ENCODE measurements at regions not wholly inside any gene's neighbourhood (a gene's known extent, or its start where the extent isn't known, plus 50 kb on each side); places are given as distances from the start of the nearest gene placed in this dataset.

GRCh38 chr1:47519491-47519890, 81.6 kb downstream of the FOXD2 start:
- Histone ChIP-seq H3K4me2 (ENCODE audit: insufficient read depth in 1 of 2, low read depth in 2 of 2, low read length in 2 of 2) (no peak overlapping the region), H3K27ac (ENCODE audit: low read depth, low read length) (no peak overlapping the region), H2AFZ (ENCODE audit: low read length) (no peak overlapping the region), H3K79me1 (ENCODE audit: low read depth, low read length) (no peaks in the 10 kb centered on the region), H4K91ac (replicated peaks; ENCODE audit: insufficient read length, low read length) (no peak overlapping the region), H3K79me2 (ENCODE audit: control insufficient read depth in 1 of 2, insufficient read depth in 2 of 2, low read length in 2 of 2) (no peaks in the 10 kb centered on the region), H2BK120ac (replicated peaks; ENCODE audit: low read depth, low read length) (no peak overlapping the region), H4K20me1 (replicated peaks in 1 of 2; ENCODE audit: control insufficient read depth in 1 of 2, insufficient read depth in 2 of 2, low read length in 2 of 2) (no peaks in the 10 kb centered on the region), H3K14ac (ENCODE audit: insufficient read length) (no peak overlapping the region), H2BK15ac (ENCODE audit: low read length) (no peak overlapping the region), H2BK5ac (ENCODE audit: low read depth, low read length) (no peak overlapping the region), H2BK20ac (ENCODE audit: low read length) (no peak overlapping the region), H3K56ac (replicated peaks; ENCODE audit: insufficient read length, low read depth, low read length) (no peak overlapping the region), H4K8ac (ENCODE audit: extremely low read depth, insufficient read depth, low read length) (no peak overlapping the region), H4K5ac (ENCODE audit: insufficient read length, low read depth, low read length) (no peak overlapping the region), H2BK12ac (ENCODE audit: low read depth, low read length) (no peak overlapping the region), H3K9me3 (ENCODE audit: insufficient read depth in 2 of 2, low read depth in 1 of 2, low read length in 1 of 2) (peaks cover 0 to 2% of the 10 kb centered on the region in 2 experiments; a peak in 1 of 4 replicates), H3K27me3 (replicated peaks in 1 of 4; ENCODE audit: control insufficient read depth in 3 of 4, extremely low read depth in 1 of 4, insufficient read depth in 3 of 4, low read length in 3 of 4) (peaks cover 0 to 4% (median 0%) of the 10 kb centered on the region in 4 experiments; a peak in 3 of 7 replicates), H3K4me1 (replicated peaks in 1 of 4; ENCODE audit: control insufficient read depth in 3 of 4, insufficient read depth in 4 of 4, low read length in 3 of 4) (peaks cover 3 to 9% (median 6%) of the 10 kb centered on the region in 4 experiments; a peak in 6 of 7 replicates), H3K23ac (ENCODE audit: insufficient read length) (no peak overlapping the region), H3K36me3 (ENCODE audit: control insufficient read depth in 2 of 4, insufficient read depth in 4 of 4, low read length in 3 of 4) (no peaks in the 10 kb centered on the region), H3K9ac (replicated peaks in 1 of 4; ENCODE audit: extremely low read depth in 1 of 4, low read depth in 3 of 4, low read length in 3 of 4) (no peak overlapping the region), H3K4ac (replicated peaks; ENCODE audit: insufficient read length, low read depth, low read length) (no peak overlapping the region), H3K23me2 (ENCODE audit: low read depth, low read length) (no peaks in the 10 kb centered on the region), H2AK5ac (ENCODE audit: low read depth, low read length) (no peak overlapping the region), H3K4me3 (ENCODE audit: extremely low read depth in 1 of 4, insufficient read depth in 2 of 4, low read depth in 3 of 4, low read length in 4 of 4) (no peak overlapping the region), H3K18ac (ENCODE audit: extremely low read depth, low read length) (no peak overlapping the region)
- POLR2A ChIA-PET (ENCODE audit: partially characterized antibody): interaction anchor here (0.6 kb wide), 1 partner anchor 23 kb away, joined by 3 read pairs; no protein-coding TSS in a partner anchor
- CTCF ChIA-PET (ENCODE audit: partially characterized antibody): interaction anchor here (0.7 to 5.8 kb wide), 16 partner anchors 9 to 207 kb away, joined by 3 to 56 read pairs (median 5); partner anchors contain the start of gene FOXD2
- DNase-seq (ENCODE audit: low read depth in 1 of 2, low spot score in 2 of 2) (no peak), FAIRE-seq (no peak)
- 90% methylated on average over 4 of the region's 4 CpGs; no CpG with 5 or more reads in 1 of the 2 experiments for WGBS, 2 experiments (ENCODE audit: extremely low coverage in 1 of 2, insufficient coverage in 1 of 2, insufficient read length in 1 of 2, insufficient replicate concordance in 2 of 2, low coverage in 1 of 2, low lambda C conversion rate in 2 of 2, missing lambda C conversion rate in 1 of 2)
- TF ChIP-seq RBBP5 (IDR thresholded peaks at IDR 0.05; ENCODE audit: borderline replicate concordance, low read depth, low read length) (no peak), GTF2F1 (IDR thresholded peaks at IDR 0.05; ENCODE audit: borderline replicate concordance, low read depth, low read length) (no peak), KDM4A (IDR thresholded peaks at IDR 0.05; ENCODE audit: low read depth, low read length, severe bottlenecking) (no peak), SP2 (IDR thresholded peaks at IDR 0.05; ENCODE audit: low read length) (no peak), CBX5 (IDR thresholded peaks at IDR 0.05; ENCODE audit: low read depth, low read length) (no peak), PHF8 (conservative IDR thresholded peaks at IDR 0.05; ENCODE audit: low read depth, low read length) (no peak), SIRT6 (IDR thresholded peaks at IDR 0.05; ENCODE audit: low read length) (no peak), CREB1 (IDR thresholded peaks at IDR 0.05) (no peak), ATF2 (IDR thresholded peaks at IDR 0.05; ENCODE audit: low read length) (no peak), YY1 (IDR thresholded peaks at IDR 0.05; ENCODE audit: low read depth, low read length) (no peak)

Data from H1 (cell line).